ENCODE measurements at regions not wholly inside any gene's neighbourhood (a gene's known extent, or its start where the extent isn't known, plus 50 kb on each side); places are given as distances from the start of the nearest gene placed in this dataset.

GRCh38 chr3:82938821-82939328, 1177.4 kb upstream of the GBE1 start:
- DNase-seq: no peak

DNA sequence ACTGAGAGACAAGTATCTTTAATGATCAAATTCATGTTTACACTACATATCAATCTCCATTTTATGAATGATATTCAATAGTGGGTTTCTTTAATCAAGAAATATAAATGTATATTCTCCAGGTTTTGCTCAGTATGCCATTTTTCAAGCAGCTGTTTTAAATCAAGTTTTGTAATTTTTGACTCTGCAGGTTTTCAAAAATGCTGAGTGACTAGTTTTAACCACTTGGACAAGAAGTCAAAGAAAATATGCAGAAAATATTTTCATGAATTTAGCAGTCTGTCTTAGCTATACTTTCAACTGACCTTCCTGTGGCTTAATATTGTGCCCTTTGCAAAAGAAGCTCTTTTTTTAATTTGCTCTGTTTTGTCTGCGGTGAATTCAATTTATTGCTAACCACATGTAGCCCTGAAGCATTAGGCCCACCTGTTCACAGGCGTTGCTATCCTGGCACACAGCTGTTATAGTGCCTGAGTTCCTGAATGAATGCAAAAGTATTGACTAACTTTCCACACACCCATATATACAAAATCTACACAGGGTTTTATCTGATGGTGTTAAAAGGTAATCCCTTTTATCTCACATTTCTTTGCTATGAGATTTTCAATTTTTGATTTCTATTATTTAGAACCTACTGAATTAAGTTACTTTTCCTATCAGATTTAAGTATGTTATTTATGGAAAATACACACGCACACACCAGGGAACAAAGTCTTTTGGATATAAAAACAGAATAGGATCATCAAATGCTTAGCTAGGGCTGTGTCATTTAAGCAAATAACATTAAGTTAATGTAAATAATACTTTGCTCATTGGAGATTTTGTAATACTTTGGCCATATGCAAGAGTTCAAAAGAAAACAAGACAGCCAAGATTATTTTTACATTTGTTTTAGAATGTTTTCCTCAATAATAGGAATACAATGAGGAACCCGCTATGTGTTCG, 1166.1 kb upstream of the GBE1 start:
- no peak for DNase-seq

DNA sequence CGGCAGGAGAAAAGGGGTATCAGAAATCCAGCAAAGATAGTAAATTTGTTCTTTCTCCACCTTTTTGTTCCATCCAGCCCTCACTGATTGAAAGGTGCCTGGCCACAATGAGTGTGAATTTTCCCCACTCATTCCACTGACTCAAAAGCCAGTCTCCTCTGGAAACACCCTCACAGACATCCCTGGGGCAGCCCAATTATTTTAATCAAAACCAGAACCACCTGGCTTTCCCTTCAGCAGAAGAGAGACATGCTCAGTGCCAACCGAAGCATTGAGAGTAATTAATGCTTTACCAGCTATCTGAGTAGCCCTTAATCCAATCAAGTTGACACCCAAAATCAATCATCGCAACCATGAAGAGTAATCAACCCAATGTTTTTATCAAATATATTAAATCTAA, 1129.6 kb upstream of the GBE1 start:
- DNase-seq: no peak

GRCh38 chr3:82883072-82883471, 1121.6 kb upstream of the GBE1 start:
- no peak for DNase-seq

DNA sequence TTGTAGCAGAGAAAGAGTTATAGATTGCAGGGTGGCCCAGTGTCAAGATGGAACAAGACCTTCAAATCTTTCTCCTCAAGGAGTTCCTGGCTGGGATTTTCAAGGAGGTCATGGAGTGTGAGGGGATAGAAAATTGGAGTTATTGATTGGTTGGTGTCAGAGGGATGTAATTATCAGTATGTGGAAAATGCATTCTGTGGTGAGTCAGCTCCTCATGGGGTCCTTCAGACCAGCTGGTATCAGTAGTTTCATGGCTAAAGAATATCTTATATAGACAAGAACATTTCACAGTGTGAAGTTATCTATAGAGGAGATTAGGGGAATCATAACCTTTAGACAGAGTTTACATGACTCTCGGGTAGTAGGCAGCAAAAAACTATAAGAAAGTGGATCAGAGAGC, 1114.0 kb upstream of the GBE1 start:
- no peak for DNase-seq

GRCh38 chr3:82839871-82840270, 1078.4 kb upstream of the GBE1 start:
- no peak for DNase-seq

DNA sequence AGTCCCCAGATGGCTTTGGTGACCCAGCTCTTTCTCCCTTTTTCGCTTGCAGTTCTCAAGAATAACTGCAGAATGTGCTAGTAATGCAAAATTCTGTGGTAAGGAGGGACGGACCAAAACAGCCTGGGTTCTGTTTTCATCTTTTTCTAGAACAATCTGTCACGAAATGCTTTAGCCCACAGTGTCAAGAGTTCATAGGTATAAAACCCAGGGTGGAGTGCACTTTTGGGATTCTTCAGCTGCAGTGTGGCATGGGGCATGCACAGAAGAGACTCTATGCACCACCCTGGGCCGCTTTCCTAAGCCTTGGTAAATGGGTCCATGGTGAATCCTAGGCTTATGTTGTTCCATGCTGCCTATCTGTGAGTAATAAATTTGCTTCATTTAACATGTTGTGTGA, 1072.7 kb upstream of the GBE1 start:
- DNase-seq: no peak

- no peak for DNase-seq
Observed at GRCh38 chr3:82824491-82824890, 1063.0 kb upstream of the GBE1 start.

GRCh38 chr3:82816086-82816485, 1054.6 kb upstream of the GBE1 start:
- no peak for DNase-seq

GRCh38 chr3:82815417-82816058, 1054.1 kb upstream of the GBE1 start:
- no peak for DNase-seq

DNA sequence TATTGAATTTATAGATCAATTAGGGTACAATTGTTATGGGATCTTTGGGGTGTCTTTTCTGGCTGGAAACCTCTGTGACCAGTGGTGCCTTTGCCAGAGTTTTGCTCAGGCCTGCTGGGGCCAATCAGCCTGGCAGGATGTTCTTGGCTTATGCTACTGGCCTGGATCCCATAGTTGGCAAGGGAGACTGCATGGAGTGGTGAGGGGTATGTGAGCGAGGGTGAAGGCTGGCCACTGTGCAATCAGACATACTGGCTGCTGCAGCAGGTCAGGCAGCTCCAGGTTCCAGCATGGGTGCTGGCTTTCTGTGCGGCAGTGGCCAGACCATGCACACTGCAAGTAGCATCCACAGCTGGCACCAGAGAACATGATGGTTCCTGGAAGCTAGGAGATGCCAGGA, 1053.2 kb upstream of the GBE1 start:
- no peak for DNase-seq

DNA sequence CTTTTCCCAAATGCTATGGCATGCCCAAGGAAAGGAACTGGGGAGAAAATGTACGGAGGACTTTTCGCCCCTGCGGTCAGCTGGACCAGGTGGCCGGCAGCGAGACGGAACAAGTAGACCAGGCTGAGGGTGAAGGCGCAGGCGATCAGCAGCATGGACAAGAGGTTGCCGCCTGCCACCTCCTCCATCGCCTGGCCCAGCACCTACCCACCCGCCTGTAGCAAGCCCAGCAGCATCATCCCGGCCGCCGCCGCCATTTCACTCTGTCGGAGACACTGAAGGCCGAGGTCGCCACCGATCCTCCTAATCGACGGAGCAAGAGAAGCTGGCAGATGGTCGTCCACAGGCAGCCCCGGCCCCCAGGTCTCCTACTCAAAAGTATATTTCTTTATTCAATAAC, 1046.3 kb upstream of the GBE1 start:
- no peak for DNase-seq

DNA sequence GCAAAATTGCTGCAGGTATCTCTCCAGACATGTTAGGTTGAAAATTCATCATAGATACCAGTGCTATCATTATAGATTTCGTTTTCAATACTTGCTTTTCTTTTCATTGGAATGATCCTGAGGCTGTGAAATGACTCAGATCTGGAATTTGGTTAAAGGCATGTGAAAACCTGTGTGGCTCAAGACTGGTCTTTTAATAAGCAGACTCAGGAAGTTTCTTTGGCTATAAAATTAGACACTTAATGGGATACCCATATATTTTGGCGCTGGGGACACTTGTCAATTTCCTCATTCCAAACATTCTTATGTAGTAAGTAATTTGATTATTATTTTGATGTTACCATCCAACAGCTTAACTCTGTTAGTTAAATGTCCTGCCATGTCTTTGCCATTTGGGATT, 1041.1 kb upstream of the GBE1 start:
- no peak for DNase-seq

DNA sequence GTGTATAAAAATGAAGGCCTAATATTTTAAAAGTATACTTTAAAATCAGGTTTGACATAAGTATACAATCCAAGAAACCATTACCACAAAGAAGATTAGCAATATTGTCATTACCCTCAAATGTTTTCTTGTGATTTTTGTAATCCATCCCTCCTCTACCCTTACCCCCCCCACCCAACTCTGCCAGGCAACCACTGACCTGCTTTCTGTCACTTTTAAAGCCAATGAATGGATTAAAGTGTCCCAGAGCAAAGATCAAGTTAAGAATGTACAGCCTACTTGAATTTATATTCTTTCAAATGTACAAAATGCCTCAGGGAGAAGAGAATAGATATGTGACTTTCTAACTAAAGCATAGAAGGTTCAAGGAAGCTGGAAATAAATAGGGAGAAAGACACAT, 1038.8 kb upstream of the GBE1 start:
- no peak for DNase-seq

DNA sequence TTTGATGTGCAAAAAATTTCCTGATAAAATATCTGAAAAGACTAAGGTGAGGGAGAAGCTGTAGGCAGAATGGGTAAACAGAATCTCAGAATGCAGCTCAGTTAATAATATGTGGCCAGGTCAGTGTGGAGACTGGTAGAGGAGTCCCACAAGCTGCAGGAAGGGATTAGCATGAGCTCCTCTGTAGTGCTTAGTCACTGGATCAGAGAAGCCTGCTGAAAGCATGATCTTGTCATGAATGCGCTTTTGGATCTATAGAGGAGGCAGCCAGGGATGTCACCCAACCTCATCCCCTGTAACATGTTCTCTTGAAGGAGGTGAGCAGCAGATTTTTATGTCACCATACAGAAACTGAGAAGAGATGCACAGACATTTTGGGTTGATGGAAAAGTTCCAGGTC, 1035.3 kb upstream of the GBE1 start:
- DNase-seq: no peak

DNA sequence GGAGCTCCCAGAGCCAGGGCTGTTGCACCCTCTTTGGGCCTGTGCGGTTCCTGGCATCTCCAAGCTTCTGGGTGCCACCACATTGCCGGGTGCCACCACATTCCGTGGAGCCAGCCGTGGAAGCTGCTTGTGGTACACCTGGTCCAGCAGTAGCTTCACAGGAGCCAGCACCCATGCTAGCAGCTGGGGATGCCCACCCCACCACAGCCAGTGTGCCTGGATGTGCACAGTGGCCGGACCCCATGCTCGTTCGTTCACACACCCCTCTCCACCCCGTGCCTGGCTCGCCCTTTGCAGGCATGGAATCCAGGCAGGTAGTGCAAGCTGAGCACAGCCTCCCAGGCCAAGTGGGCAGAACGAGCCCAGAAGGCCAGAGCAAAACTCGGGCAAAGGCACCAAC, 1029.8 kb upstream of the GBE1 start:
- DNase-seq: no peak

GRCh38 chr3:82790307-82791097, 1029.1 kb upstream of the GBE1 start:
- DNase-seq: no peak

DNA sequence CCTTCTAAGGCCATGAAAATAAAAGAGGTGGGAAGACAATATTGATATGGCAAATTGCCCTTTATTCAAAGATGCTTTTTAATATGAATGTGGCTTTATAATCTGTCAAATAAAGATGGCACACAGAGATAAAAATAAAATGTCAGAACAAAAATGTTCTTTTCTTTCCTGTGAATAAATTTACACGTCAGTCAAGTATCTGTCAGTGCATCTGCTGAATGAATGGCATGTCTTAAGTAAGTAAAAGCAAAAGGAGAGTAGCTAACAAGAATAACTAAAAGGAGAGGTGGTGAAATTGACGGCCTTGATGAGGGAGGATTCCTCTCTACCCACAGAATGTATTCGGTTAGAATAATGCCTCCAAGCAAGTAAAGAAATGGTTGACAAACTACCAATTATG, 1021.7 kb upstream of the GBE1 start:
- no peak for DNase-seq

- DNase-seq: no peak
Observed at GRCh38 chr3:82773207-82773606, 1011.8 kb upstream of the GBE1 start.

DNA sequence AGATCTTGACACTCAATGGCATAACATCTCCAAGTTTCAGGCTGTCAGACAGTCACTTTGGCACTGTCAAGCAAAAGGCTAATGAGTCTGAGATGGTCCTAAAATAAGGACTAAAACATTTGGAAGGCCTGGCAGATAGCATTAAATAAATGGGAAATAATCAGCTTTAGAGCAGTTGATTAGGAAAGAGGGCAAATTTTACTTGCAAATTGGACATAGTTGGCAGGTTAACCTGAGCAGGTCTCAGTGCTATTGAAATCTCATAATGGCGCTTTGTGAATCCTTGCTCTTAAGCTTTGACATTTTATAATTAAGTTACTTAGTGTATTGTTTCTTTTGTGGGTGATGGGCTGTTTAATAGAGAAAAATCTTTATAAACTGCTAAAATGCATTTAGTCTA, 1003.1 kb upstream of the GBE1 start:
- DNase-seq: no peak

DNA sequence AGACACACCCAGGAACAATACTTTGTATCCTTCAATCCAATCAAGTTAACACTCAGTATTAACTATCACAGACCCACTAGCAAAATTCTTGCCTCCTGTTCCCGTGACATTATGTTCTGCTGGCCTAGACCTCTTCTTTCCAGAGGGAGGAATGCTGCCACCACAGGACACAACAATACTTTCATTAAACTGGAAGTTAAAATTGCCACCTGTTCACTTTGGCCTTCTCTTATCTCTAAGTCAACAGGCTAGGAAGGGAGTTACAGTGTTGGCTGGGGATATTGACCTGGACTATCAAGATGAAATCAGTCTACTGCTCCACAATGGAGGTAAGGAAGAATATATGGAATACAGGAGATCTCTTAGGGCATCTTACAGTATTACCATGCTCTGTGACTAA, 1000.4 kb upstream of the GBE1 start:
- DNase-seq: no peak

GRCh38 chr3:82745544-82745943, 984.1 kb upstream of the GBE1 start:
- no peak for DNase-seq

DNA sequence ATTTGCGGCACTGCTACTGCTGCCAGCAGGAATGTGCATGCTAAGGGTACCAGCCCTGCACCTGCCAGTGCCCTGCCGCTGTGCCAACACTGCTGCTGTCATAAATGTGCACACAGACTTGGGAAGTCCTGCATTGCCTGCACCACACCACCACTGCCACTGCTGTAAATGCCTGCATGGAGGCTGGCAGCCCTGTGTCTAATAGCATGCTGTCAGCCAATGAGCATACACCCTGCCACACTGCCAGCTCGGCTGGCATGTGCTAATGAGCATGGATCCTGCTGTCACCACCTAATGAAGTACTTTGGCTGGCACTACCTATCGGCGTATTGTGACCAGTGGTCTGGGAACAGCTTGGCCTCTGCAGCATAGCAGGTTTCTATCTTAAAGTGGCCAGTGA, 981.8 kb upstream of the GBE1 start:
- DNase-seq: no peak

GRCh38 chr3:82741346-82741745, 979.9 kb upstream of the GBE1 start:
- DNase-seq: no peak
